Liver (tissue), 8 donors: ENCODE measurements at regions not wholly inside any gene's neighbourhood (a gene's known extent, or its start where the extent isn't known, plus 50 kb on each side); places are given as distances from the start of the nearest gene placed in this dataset.

Experiments used
- DNase-seq: peaks from one replicate; pipeline ENCODE4 v3.0.0-alpha.2; 2017; ENCODE audit warnings: low spot score
- H3K27ac ChIP-seq, 2 donors: one replicate each; pipeline ENCODE4 v1.7.0; 2013; ENCODE audit warnings: inconsistent platforms in 2 of 2, low read length in 2 of 2, control low read depth in 1 of 2, low read depth in 1 of 2, mild to moderate bottlenecking in 1 of 2
- H3K27me3 ChIP-seq, 4 donors: one replicate each; pipeline versions ENCODE4 v1.6.1 to v1.7.0; 2013; ENCODE audit warnings: low read length in 3 of 4, inconsistent platforms in 1 of 4, mild to moderate bottlenecking in 1 of 4, moderate library complexity in 1 of 4; ENCODE audit not compliant: control insufficient read depth in 4 of 4, insufficient read depth in 4 of 4
- H3K36me3 ChIP-seq, 4 donors: one replicate each; pipeline versions ENCODE4 v1.6.1 to v1.7.0; 2013; ENCODE audit warnings: low read length in 3 of 4, mild to moderate bottlenecking in 3 of 4, low read depth in 1 of 4, moderate library complexity in 1 of 4; ENCODE audit not compliant: control insufficient read depth in 4 of 4, insufficient read depth in 3 of 4
- H3K4me1 ChIP-seq, 4 donors: one replicate each; pipeline versions ENCODE4 v1.6.1 to v1.7.0; 2013; ENCODE audit warnings: low read length in 3 of 4, mild to moderate bottlenecking in 3 of 4, moderate library complexity in 1 of 4; ENCODE audit not compliant: control insufficient read depth in 4 of 4, insufficient read depth in 4 of 4
- H3K4me3 ChIP-seq, 3 donors: one replicate each; pipeline versions ENCODE4 v1.6.1 to v1.7.0; 2013; ENCODE audit warnings: low read length in 3 of 3, control low read depth in 1 of 3, low read depth in 1 of 3, mild to moderate bottlenecking in 1 of 3
- H3K9ac ChIP-seq, 2 donors: one replicate each; pipeline ENCODE4 v1.7.0; 2013; ENCODE audit warnings: low read length in 2 of 2, mild to moderate bottlenecking in 2 of 2, moderate library complexity in 2 of 2, control low read depth in 1 of 2, low read depth in 1 of 2
- H3K9me3 ChIP-seq, 4 donors: one replicate each; pipeline versions ENCODE4 v1.6.1 to v1.7.0; 2013; ENCODE audit warnings: low read length in 3 of 4; ENCODE audit not compliant: control insufficient read depth in 4 of 4
- EGR1 ChIP-seq, 2 donors: IDR thresholded peaks; 2 replicates each; pipeline ENCODE4 v1.6.1; 2016 to 2018; ENCODE audit warnings: antibody characterized with exemption in 2 of 2, low read depth in 2 of 2
- FOXA1 ChIP-seq: IDR thresholded peaks from 2 replicates; pipeline ENCODE4 v1.6.1; 2016; ENCODE audit warnings: antibody characterized with exemption
- FOXA2 ChIP-seq: IDR thresholded peaks from 2 replicates; pipeline ENCODE4 v1.6.1; 2016; ENCODE audit warnings: antibody characterized with exemption
- GABPA ChIP-seq, 2 donors: IDR thresholded peaks in 1 of 2; conservative IDR thresholded peaks in 1 of 2; 2 replicates each; pipeline ENCODE4 v1.6.1; 2016; ENCODE audit warnings: antibody characterized with exemption in 2 of 2, mild to moderate bottlenecking in 1 of 2, moderate library complexity in 1 of 2
- HNF4A ChIP-seq, 2 donors: conservative IDR thresholded peaks; 2 replicates each; pipeline ENCODE4 v1.6.1; 2016; ENCODE audit warnings: antibody characterized with exemption in 2 of 2, mild to moderate bottlenecking in 2 of 2
- HNF4G ChIP-seq: IDR thresholded peaks from 2 replicates; pipeline ENCODE4 v1.6.1; 2016; ENCODE audit warnings: antibody characterized with exemption
- JUND ChIP-seq, 2 donors: IDR thresholded peaks; 2 replicates each; pipeline ENCODE4 v1.6.1; 2016; ENCODE audit warnings: antibody characterized with exemption in 2 of 2
- NR2F2 ChIP-seq: IDR thresholded peaks from 2 replicates; pipeline ENCODE4 v1.6.1; 2016; ENCODE audit warnings: antibody characterized with exemption
- RXRA ChIP-seq, 2 donors: IDR thresholded peaks; 2 replicates each; pipeline ENCODE4 v1.6.1; 2017 to 2018; ENCODE audit warnings: antibody characterized with exemption in 2 of 2, mild to moderate bottlenecking in 1 of 2
- SP1 ChIP-seq: IDR thresholded peaks from 2 replicates; pipeline ENCODE4 v1.6.1; 2018; ENCODE audit warnings: antibody characterized with exemption, mild to moderate bottlenecking
- TAF1 ChIP-seq: conservative IDR thresholded peaks from 2 replicates; pipeline ENCODE4 v1.6.1; 2016; ENCODE audit warnings: antibody characterized with exemption, mild to moderate bottlenecking
- YY1 ChIP-seq: IDR thresholded peaks from 2 replicates; pipeline ENCODE4 v1.6.1; 2016; ENCODE audit warnings: antibody characterized with exemption, mild to moderate bottlenecking
- WGBS: extraction: QIAGEN DNeasy Blood & Tissue Kit; methylation state at CpG from one replicate; pipeline ENCODE4 v1.1.7; 2013; 5-methylcytosine and 5-hydroxymethylcytosine counted together
- TF ChIP-seq, protein P1 (sequence below): IDR thresholded peaks from 2 replicates; pipeline ENCODE4 v1.6.1; 2016; ENCODE audit warnings: antibody characterized with exemption
- TF ChIP-seq, protein P2 (sequence below): IDR thresholded peaks from 2 replicates; pipeline ENCODE4 v1.6.1; 2016; ENCODE audit warnings: antibody characterized with exemption
- TF ChIP-seq, protein P3 (sequence below): fragments of 150-350 bp; IDR thresholded peaks from 2 replicates; pipeline ENCODE4 v1.5.1; 2017; ENCODE audit warnings: improper control_type of control experiment, low read depth, low read length; ENCODE audit not compliant: missing input control
- TF ChIP-seq, protein P4 (sequence below): IDR thresholded peaks from 2 replicates; pipeline ENCODE4 v1.6.1; 2016; ENCODE audit warnings: antibody characterized with exemption, mild to moderate bottlenecking
- donor health status: healthy.
- donor health status: healthy.
- donor health status: healthy.
- donor health status: healthy.
- donor health status: healthy.

DNA sequence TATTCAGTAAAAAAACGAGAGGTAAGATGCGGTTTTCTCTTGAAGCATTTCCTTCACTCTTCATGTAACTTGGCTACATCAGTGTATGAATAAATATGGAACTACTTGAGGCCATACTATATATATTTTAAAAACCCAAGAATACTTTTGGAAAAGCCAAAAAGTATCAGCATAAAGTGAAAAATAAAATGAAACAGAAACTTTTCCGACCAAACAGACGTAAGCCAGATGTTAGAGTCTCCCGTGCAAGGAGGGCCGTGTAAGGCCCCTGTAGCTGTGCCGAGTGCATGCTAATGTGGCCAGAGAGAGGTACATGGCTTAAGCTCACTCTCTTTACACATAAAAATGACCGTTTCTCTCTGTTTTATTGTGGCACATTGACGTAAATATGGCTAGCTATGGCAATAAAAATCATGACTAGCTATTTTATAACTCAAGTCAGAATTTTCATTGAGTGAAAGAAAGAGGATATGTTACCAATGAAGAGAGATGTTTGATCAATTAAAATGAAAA lies 140.1 kb upstream of the GMDS start:
- H3K9ac ChIP-seq, result no peak overlapping the region
- H3K4me1 ChIP-seq, result no peaks in the 10 kb centered on the region
- peaks cover 0 to 3% (median 0%) of the 10 kb centered on the region in 4 donors for H3K36me3 ChIP-seq
- TF ChIP-seq EGR1 (IDR thresholded peaks at IDR 0.05; ENCODE audit: low read depth in 2 of 2), result no peak
- no peak for TF ChIP-seq YY1
- TF ChIP-seq TAF1, result no peak
- no peak for TF ChIP-seq GABPA (IDR thresholded peaks at IDR 0.05 in 1 of 2, conservative IDR thresholded peaks at IDR 0.05 in 1 of 2)
- TF ChIP-seq RXRA (IDR thresholded peaks at IDR 0.05), result no peak
- TF ChIP-seq JUND (IDR thresholded peaks at IDR 0.05), result no peak
- TF ChIP-seq HNF4G, result no peak
- TF ChIP-seq HNF4A (conservative IDR thresholded peaks at IDR 0.05), result no peak
- TF ChIP-seq, protein P1, sequence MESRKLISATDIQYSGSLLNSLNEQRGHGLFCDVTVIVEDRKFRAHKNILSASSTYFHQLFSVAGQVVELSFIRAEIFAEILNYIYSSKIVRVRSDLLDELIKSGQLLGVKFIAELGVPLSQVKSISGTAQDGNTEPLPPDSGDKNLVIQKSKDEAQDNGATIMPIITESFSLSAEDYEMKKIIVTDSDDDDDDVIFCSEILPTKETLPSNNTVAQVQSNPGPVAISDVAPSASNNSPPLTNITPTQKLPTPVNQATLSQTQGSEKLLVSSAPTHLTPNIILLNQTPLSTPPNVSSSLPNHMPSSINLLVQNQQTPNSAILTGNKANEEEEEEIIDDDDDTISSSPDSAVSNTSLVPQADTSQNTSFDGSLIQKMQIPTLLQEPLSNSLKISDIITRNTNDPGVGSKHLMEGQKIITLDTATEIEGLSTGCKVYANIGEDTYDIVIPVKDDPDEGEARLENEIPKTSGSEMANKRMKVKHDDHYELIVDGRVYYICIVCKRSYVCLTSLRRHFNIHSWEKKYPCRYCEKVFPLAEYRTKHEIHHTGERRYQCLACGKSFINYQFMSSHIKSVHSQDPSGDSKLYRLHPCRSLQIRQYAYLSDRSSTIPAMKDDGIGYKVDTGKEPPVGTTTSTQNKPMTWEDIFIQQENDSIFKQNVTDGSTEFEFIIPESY, result no peak
- TF ChIP-seq, protein P2, sequence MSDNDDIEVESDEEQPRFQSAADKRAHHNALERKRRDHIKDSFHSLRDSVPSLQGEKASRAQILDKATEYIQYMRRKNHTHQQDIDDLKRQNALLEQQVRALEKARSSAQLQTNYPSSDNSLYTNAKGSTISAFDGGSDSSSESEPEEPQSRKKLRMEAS, result no peak
- TF ChIP-seq FOXA2, result no peak
- no peak for TF ChIP-seq FOXA1
- TF ChIP-seq SP1, result no peak
- TF ChIP-seq, protein P3, sequence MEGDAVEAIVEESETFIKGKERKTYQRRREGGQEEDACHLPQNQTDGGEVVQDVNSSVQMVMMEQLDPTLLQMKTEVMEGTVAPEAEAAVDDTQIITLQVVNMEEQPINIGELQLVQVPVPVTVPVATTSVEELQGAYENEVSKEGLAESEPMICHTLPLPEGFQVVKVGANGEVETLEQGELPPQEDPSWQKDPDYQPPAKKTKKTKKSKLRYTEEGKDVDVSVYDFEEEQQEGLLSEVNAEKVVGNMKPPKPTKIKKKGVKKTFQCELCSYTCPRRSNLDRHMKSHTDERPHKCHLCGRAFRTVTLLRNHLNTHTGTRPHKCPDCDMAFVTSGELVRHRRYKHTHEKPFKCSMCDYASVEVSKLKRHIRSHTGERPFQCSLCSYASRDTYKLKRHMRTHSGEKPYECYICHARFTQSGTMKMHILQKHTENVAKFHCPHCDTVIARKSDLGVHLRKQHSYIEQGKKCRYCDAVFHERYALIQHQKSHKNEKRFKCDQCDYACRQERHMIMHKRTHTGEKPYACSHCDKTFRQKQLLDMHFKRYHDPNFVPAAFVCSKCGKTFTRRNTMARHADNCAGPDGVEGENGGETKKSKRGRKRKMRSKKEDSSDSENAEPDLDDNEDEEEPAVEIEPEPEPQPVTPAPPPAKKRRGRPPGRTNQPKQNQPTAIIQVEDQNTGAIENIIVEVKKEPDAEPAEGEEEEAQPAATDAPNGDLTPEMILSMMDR, result no peak
- TF ChIP-seq, protein P4, sequence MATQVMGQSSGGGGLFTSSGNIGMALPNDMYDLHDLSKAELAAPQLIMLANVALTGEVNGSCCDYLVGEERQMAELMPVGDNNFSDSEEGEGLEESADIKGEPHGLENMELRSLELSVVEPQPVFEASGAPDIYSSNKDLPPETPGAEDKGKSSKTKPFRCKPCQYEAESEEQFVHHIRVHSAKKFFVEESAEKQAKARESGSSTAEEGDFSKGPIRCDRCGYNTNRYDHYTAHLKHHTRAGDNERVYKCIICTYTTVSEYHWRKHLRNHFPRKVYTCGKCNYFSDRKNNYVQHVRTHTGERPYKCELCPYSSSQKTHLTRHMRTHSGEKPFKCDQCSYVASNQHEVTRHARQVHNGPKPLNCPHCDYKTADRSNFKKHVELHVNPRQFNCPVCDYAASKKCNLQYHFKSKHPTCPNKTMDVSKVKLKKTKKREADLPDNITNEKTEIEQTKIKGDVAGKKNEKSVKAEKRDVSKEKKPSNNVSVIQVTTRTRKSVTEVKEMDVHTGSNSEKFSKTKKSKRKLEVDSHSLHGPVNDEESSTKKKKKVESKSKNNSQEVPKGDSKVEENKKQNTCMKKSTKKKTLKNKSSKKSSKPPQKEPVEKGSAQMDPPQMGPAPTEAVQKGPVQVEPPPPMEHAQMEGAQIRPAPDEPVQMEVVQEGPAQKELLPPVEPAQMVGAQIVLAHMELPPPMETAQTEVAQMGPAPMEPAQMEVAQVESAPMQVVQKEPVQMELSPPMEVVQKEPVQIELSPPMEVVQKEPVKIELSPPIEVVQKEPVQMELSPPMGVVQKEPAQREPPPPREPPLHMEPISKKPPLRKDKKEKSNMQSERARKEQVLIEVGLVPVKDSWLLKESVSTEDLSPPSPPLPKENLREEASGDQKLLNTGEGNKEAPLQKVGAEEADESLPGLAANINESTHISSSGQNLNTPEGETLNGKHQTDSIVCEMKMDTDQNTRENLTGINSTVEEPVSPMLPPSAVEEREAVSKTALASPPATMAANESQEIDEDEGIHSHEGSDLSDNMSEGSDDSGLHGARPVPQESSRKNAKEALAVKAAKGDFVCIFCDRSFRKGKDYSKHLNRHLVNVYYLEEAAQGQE, result no peak
- WGBS, result 86% methylated on average over 9 of the region's 9 CpGs
- peaks cover 0 to 2% (median 0%) of the 10 kb centered on the region in 4 donors for H3K9me3 ChIP-seq
- H3K27ac ChIP-seq, result no peak overlapping the region
- H3K27me3 ChIP-seq, result no peaks in the 10 kb centered on the region
- DNase-seq, result no peak
- H3K4me3 ChIP-seq, result no peak overlapping the region

DNA sequence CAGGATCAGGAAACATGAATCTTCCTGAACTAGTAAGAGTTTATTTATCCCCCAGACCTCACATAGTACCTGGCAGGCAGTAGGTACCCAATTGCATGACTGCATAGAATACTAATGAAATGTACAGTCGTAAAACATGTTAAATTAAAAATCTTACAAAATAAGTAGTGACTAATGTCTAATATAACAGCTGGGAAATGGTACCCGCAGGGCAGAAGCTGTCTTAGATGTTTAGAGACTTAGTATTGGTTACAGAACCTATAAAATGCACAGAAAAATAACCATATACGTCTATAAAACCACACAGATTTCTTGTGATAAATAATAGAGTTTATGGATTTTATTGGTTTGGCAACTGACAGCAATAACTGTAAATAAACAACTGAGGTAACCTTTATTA lies 139.1 kb upstream of the GMDS start:
- TF ChIP-seq GABPA (IDR thresholded peaks at IDR 0.05 in 1 of 2, conservative IDR thresholded peaks at IDR 0.05 in 1 of 2) (no peak), RXRA (IDR thresholded peaks at IDR 0.05) (no peak), TAF1 (no peak), HNF4G (no peak), HNF4A (conservative IDR thresholded peaks at IDR 0.05) (no peak), YY1 (no peak), EGR1 (IDR thresholded peaks at IDR 0.05; ENCODE audit: low read depth in 2 of 2) (no peak), JUND (IDR thresholded peaks at IDR 0.05) (no peak), FOXA2 (no peak), FOXA1 (no peak), NR2F2 (no peak), SP1 (no peak)
- TF ChIP-seq, protein P1, result no peak
- TF ChIP-seq, protein P2, result no peak
- DNase-seq, result no peak

More for the DNA sequence above, 139.1 kb upstream of the GMDS start:
- Histone ChIP-seq H3K27ac (no peak overlapping the region), H3K9me3 (peaks cover 0 to 2% (median 0%) of the 10 kb centered on the region in 4 donors), H3K36me3 (peaks cover 0 to 3% (median 0%) of the 10 kb centered on the region in 4 donors), H3K4me3 (no peak overlapping the region), H3K9ac (no peak overlapping the region), H3K27me3 (no peaks in the 10 kb centered on the region), H3K4me1 (no peaks in the 10 kb centered on the region)
- 93% methylated on average over 3 of the region's 3 CpGs for WGBS
